ENCODE measurements at regions not wholly inside any gene's neighbourhood (a gene's known extent, or its start where the extent isn't known, plus 50 kb on each side); places are given as distances from the start of the nearest gene placed in this dataset.

DNA sequence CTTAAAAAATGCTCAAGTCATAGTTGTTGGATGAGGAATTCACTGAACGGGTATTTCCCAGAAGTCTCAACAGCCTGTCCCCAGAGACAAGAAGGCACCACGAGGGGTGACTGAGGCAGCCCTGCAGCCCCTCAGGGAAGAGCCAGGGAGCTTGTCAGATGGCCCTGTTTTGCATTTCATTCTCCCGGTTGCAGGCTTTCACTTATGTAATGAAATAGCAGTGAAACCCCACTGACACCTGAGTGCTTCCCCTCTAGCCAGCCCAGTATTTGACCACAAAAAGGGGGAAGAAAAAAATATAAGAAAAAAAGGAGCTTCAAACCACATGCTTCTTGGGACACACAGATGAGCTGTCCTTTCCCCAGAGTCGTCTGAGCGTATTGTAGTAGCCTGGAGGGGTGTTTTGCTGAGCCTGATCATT lies 75.3 kb upstream of the IL12B start:
- Histone ChIP-seq H3K4me1 (no peaks in the 10 kb centered on the region), H3K27ac (no peak overlapping the region), H3K4me3 (no peak overlapping the region), H3K36me3 (no peaks in the 10 kb centered on the region), H3K9me3 (no peaks in the 10 kb centered on the region), H3K27me3 (no peaks in the 10 kb centered on the region)
- no peak for DNase-seq
- no peak for TF ChIP-seq POLR2A (IDR thresholded peaks at IDR 0.05)
- TF ChIP-seq, protein P1, sequence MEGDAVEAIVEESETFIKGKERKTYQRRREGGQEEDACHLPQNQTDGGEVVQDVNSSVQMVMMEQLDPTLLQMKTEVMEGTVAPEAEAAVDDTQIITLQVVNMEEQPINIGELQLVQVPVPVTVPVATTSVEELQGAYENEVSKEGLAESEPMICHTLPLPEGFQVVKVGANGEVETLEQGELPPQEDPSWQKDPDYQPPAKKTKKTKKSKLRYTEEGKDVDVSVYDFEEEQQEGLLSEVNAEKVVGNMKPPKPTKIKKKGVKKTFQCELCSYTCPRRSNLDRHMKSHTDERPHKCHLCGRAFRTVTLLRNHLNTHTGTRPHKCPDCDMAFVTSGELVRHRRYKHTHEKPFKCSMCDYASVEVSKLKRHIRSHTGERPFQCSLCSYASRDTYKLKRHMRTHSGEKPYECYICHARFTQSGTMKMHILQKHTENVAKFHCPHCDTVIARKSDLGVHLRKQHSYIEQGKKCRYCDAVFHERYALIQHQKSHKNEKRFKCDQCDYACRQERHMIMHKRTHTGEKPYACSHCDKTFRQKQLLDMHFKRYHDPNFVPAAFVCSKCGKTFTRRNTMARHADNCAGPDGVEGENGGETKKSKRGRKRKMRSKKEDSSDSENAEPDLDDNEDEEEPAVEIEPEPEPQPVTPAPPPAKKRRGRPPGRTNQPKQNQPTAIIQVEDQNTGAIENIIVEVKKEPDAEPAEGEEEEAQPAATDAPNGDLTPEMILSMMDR (IDR thresholded peaks at IDR 0.05): no peak

DNA sequence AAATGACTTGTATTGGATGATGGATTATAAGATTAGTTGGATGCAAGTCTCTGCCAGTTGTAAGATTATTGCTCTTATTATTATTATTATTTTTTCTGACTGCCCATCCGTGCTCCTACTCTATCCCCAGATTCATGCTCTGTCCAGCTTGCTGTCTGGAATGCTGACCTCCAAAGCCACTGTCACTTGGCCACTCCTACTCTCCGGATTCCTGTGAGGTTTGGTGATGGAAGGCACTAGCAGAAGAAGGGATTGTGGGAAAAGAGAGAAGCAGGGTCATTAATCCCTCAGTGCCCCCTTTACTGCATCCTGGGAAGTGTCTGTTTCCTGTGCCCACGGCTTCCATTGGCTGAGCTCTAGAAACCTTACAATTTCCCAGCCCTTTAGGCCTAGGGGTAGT lies 76.3 kb upstream of the IL12B start:
- no peaks in the 10 kb centered on the region for H3K4me1 ChIP-seq
- no peak for DNase-seq
- H3K36me3 ChIP-seq: no peaks in the 10 kb centered on the region
- TF ChIP-seq, protein P1 (IDR thresholded peaks at IDR 0.05): no peak
- TF ChIP-seq POLR2A (IDR thresholded peaks at IDR 0.05): no peak
- no peak overlapping the region for H3K27ac ChIP-seq
- no peaks in the 10 kb centered on the region for H3K9me3 ChIP-seq
- H3K27me3 ChIP-seq: no peaks in the 10 kb centered on the region
- H3K4me3 ChIP-seq: no peak overlapping the region

- TF ChIP-seq POLR2A (IDR thresholded peaks at IDR 0.05): no peak
- TF ChIP-seq, protein P1 (IDR thresholded peaks at IDR 0.05): no peak
- H3K4me1 ChIP-seq: no peaks in the 10 kb centered on the region
- H3K9me3 ChIP-seq: no peaks in the 10 kb centered on the region
- no peaks in the 10 kb centered on the region for H3K36me3 ChIP-seq
- H3K27ac ChIP-seq: no peak overlapping the region
- no peak overlapping the region for H3K4me3 ChIP-seq
- no peaks in the 10 kb centered on the region for H3K27me3 ChIP-seq
- no peak for DNase-seq
Measured at GRCh38 chr5:159409801-159410200, 79.5 kb upstream of the IL12B start.

- no peaks in the 10 kb centered on the region for H3K36me3 ChIP-seq
- H3K27ac ChIP-seq: no peak overlapping the region
- TF ChIP-seq, protein P1 (IDR thresholded peaks at IDR 0.05): no peak
- no peak for TF ChIP-seq POLR2A (IDR thresholded peaks at IDR 0.05)
- H3K4me3 ChIP-seq: no peak overlapping the region
- DNase-seq: no peak
- no peaks in the 10 kb centered on the region for H3K27me3 ChIP-seq
- H3K4me1 ChIP-seq: no peaks in the 10 kb centered on the region
- no peaks in the 10 kb centered on the region for H3K9me3 ChIP-seq
Measured at GRCh38 chr5:159410480-159410879, 80.2 kb upstream of the IL12B start.

GRCh38 chr5:159411115-159411514 lies 80.8 kb upstream of the IL12B start:
- no peaks in the 10 kb centered on the region for H3K27me3 ChIP-seq
- no peak overlapping the region for H3K27ac ChIP-seq
- TF ChIP-seq, protein P1 (IDR thresholded peaks at IDR 0.05): no peak
- TF ChIP-seq POLR2A (IDR thresholded peaks at IDR 0.05): no peak
- no peaks in the 10 kb centered on the region for H3K9me3 ChIP-seq
- H3K4me1 ChIP-seq: no peaks in the 10 kb centered on the region
- no peak for DNase-seq
- H3K36me3 ChIP-seq: no peaks in the 10 kb centered on the region
- no peak overlapping the region for H3K4me3 ChIP-seq
